ENCODE measurements at regions not wholly inside any gene's neighbourhood (a gene's known extent, or its start where the extent isn't known, plus 50 kb on each side); places are given as distances from the start of the nearest gene placed in this dataset.
"Not testable (repeated sequence)": the region's sequence is repeated elsewhere in the genome, so short reads cannot be mapped to it uniquely, and the experiment has no call there.

- TF ChIP-seq CTCF (IDR thresholded peaks at IDR 0.05) (no peak), POLR2A (IDR thresholded peaks at IDR 0.05) (no peak), POLR2AphosphoS5 (IDR thresholded peaks at IDR 0.05) (no peak)
- DNase-seq (ENCODE audit: low spot score): no peak
- WGBS: 54% methylated on average over 6 of the region's 6 CpGs
- intact Hi-C loops (cut with DNase I): no loop called here
- Histone ChIP-seq H3K9me3 (no peaks in the 10 kb centered on the region), H3K4me3 (no peak overlapping the region), H3K27me3 (replicated peaks; ENCODE audit: insufficient read depth) (no peaks in the 10 kb centered on the region), H3K4me1 (replicated peaks) (no peaks in the 10 kb centered on the region), H3K36me3 (no peaks in the 10 kb centered on the region), H3K27ac (no peak overlapping the region)
Measured at GRCh38 chr2:234795272-234795920, 156.4 kb upstream of the SH3BP4 start.

- intact Hi-C loops (cut with DNase I): no loop called here
- Histone ChIP-seq H3K27ac (no peak overlapping the region), H3K27me3 (replicated peaks; ENCODE audit: insufficient read depth) (no peaks in the 10 kb centered on the region), H3K36me3 (no peaks in the 10 kb centered on the region), H3K4me1 (replicated peaks) (no peaks in the 10 kb centered on the region), H3K4me3 (no peak overlapping the region), H3K9me3 (no peaks in the 10 kb centered on the region)
- WGBS: 98% methylated on average over 8 of the region's 8 CpGs
- TF ChIP-seq CTCF (IDR thresholded peaks at IDR 0.05): no peak
- TF ChIP-seq POLR2AphosphoS5 (IDR thresholded peaks at IDR 0.05): no peak
- no peak for TF ChIP-seq POLR2A (IDR thresholded peaks at IDR 0.05)
- DNase-seq (ENCODE audit: low spot score): no peak
Measured at GRCh38 chr2:234794866-234795265, 157.0 kb upstream of the SH3BP4 start.

GRCh38 chr2:234793212-234793785, 158.5 kb upstream of the SH3BP4 start:
- Histone ChIP-seq H3K4me1 (replicated peaks) (no peaks in the 10 kb centered on the region), H3K27me3 (replicated peaks; ENCODE audit: insufficient read depth) (no peaks in the 10 kb centered on the region), H3K36me3 (no peaks in the 10 kb centered on the region), H3K27ac (no peak overlapping the region), H3K9me3 (no peaks in the 10 kb centered on the region), H3K4me3 (no peak overlapping the region)
- WGBS: 92% methylated on average over 8 of the region's 8 CpGs
- no peak for TF ChIP-seq POLR2AphosphoS5 (IDR thresholded peaks at IDR 0.05)
- no peak for TF ChIP-seq CTCF (IDR thresholded peaks at IDR 0.05)
- no peak for TF ChIP-seq POLR2A (IDR thresholded peaks at IDR 0.05)
- DNase-seq (ENCODE audit: low spot score): no peak
- intact Hi-C loops (cut with DNase I): no loop called here

GRCh38 chr2:234792621-234793022, 159.2 kb upstream of the SH3BP4 start:
- Histone ChIP-seq H3K4me1 (replicated peaks) (no peaks in the 10 kb centered on the region), H3K36me3 (no peaks in the 10 kb centered on the region), H3K27ac (no peak overlapping the region), H3K4me3 (no peak overlapping the region), H3K27me3 (replicated peaks; ENCODE audit: insufficient read depth) (no peaks in the 10 kb centered on the region), H3K9me3 (no peaks in the 10 kb centered on the region)
- DNase-seq (ENCODE audit: low spot score): no peak
- TF ChIP-seq CTCF (IDR thresholded peaks at IDR 0.05) (no peak), POLR2A (IDR thresholded peaks at IDR 0.05) (no peak), POLR2AphosphoS5 (IDR thresholded peaks at IDR 0.05) (no peak)
- intact Hi-C loops (cut with DNase I): no loop called here
- WGBS: 89% methylated on average over 18 of the region's 18 CpGs

GRCh38 chr2:234792096-234792495, 159.7 kb upstream of the SH3BP4 start:
- H3K4me1 ChIP-seq (replicated peaks); DNase-seq (ENCODE audit: low spot score); H3K27ac ChIP-seq; H3K9me3 ChIP-seq; H3K27me3 ChIP-seq (replicated peaks; ENCODE audit: insufficient read depth); H3K4me3 ChIP-seq; H3K36me3 ChIP-seq; intact Hi-C loops (cut with DNase I): not testable (repeated sequence)
- WGBS: 97% methylated on average over 8 of the region's 8 CpGs
